ENCODE measurements at regions not wholly inside any gene's neighbourhood (a gene's known extent, or its start where the extent isn't known, plus 50 kb on each side); places are given as distances from the start of the nearest gene placed in this dataset.

DNA sequence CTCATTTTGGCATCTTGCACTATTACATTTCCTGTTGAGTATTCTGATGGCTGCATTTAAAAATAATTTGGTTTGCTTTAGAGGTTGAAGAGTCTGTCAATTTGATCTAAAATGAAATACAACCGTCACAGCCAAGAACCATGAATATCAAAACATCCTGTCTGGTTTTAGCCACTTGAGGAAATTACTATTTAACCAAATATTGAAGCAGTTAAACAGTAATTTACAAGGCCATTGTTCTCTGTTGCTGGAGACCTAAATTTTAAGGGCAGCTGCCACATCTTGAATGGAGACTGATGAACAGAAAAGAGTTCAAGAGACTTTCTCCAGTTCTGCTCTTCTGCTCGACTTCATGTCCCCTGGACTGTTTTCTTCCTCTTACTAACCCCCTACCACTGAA lies 549.4 kb downstream of the LRRC70 start:
- Mint-ChIP-seq H3K4me1 (ENCODE audit: low read depth, unreplicated experiment) (peaks cover 7% of the 10 kb centered on the region), H3K27ac (ENCODE audit: unreplicated experiment) (no peak overlapping the region), H3K36me3 (ENCODE audit: insufficient read depth, unreplicated experiment) (no peaks in the 10 kb centered on the region), H3K9me3 (ENCODE audit: unreplicated experiment) (peaks cover 10% of the 10 kb centered on the region), H3K4me3 (ENCODE audit: unreplicated experiment) (no peak overlapping the region), H3K27me3 (ENCODE audit: insufficient read depth, unreplicated experiment) (no peaks in the 10 kb centered on the region)
- no peaks in the 10 kb centered on the region for H3K36me3 ChIP-seq (ENCODE audit: control insufficient read depth, insufficient read depth, low read length)
- BruUV-seq (replicated peaks), result no TSS peak
- DNase-seq, result no peak
- ChIA-PET POLR2A (no interaction called here), CTCF (no interaction called here)
- no peak overlapping the region for H3K4me3 ChIP-seq (ENCODE audit: low read depth, low read length)
- peaks cover 7% of the 10 kb centered on the region; the same call in 1 of the 2 replicates for H3K9me3 ChIP-seq
- TF ChIP-seq, protein P1, sequence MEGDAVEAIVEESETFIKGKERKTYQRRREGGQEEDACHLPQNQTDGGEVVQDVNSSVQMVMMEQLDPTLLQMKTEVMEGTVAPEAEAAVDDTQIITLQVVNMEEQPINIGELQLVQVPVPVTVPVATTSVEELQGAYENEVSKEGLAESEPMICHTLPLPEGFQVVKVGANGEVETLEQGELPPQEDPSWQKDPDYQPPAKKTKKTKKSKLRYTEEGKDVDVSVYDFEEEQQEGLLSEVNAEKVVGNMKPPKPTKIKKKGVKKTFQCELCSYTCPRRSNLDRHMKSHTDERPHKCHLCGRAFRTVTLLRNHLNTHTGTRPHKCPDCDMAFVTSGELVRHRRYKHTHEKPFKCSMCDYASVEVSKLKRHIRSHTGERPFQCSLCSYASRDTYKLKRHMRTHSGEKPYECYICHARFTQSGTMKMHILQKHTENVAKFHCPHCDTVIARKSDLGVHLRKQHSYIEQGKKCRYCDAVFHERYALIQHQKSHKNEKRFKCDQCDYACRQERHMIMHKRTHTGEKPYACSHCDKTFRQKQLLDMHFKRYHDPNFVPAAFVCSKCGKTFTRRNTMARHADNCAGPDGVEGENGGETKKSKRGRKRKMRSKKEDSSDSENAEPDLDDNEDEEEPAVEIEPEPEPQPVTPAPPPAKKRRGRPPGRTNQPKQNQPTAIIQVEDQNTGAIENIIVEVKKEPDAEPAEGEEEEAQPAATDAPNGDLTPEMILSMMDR (IDR thresholded peaks at IDR 0.05; ENCODE audit: insufficient read depth in 1 of 2, low read depth in 1 of 2, low read length in 1 of 2, severe bottlenecking in 1 of 2, unreplicated experiment in 1 of 2), result no peak
- no peaks in the 10 kb centered on the region for H3K4me1 ChIP-seq
- intact Hi-C loops (cut with micrococcal nuclease; ENCODE audit: unreplicated experiment), result loop anchor here (5.0 to 10.0 kb wide), 2 partner anchors 104 to 147 kb away; no protein-coding TSS in a partner anchor
- no peaks in the 10 kb centered on the region for H3K27me3 ChIP-seq (replicated peaks; ENCODE audit: control insufficient read depth, insufficient read depth, low read length)

DNA sequence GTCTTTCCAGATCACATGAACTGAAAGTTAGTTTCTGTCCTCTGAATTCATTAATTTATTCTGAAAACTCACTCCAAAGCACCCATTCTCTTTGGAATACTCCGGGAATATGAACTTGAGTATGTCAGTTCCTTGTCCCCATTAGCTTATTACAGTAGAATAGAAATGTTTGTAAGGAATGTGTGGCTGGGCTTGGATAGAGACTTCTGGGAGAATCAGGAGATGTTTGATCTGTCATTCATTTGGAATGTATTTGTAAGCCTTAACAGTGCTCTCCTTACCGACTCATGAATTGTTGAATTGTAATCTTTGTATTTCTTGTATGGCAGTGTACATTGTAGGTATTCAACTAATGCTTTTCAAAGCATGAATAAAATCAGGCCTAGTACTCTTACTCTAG lies 548.4 kb downstream of the LRRC70 start:
- BruUV-seq (replicated peaks), result no TSS peak
- no peak overlapping the region for H3K27ac Mint-ChIP-seq (ENCODE audit: unreplicated experiment)
- H3K27me3 Mint-ChIP-seq (ENCODE audit: insufficient read depth, unreplicated experiment), result no peaks in the 10 kb centered on the region
- H3K4me1 Mint-ChIP-seq (ENCODE audit: low read depth, unreplicated experiment), result peaks cover 7% of the 10 kb centered on the region
- H3K36me3 ChIP-seq (ENCODE audit: control insufficient read depth, insufficient read depth, low read length), result no peaks in the 10 kb centered on the region
- TF ChIP-seq, protein P1 (IDR thresholded peaks at IDR 0.05; ENCODE audit: insufficient read depth in 1 of 2, low read depth in 1 of 2, low read length in 1 of 2, severe bottlenecking in 1 of 2, unreplicated experiment in 1 of 2), result no peak
- peaks cover 7% of the 10 kb centered on the region; the same call in 1 of the 2 replicates for H3K9me3 ChIP-seq
- H3K4me3 ChIP-seq (ENCODE audit: low read depth, low read length), result no peak overlapping the region
- DNase-seq, result no peak
- H3K4me1 ChIP-seq, result no peaks in the 10 kb centered on the region
- POLR2A ChIA-PET, result no interaction called here
- peaks cover 10% of the 10 kb centered on the region for H3K9me3 Mint-ChIP-seq (ENCODE audit: unreplicated experiment)
- CTCF ChIA-PET, result no interaction called here
- H3K36me3 Mint-ChIP-seq (ENCODE audit: insufficient read depth, unreplicated experiment), result no peaks in the 10 kb centered on the region
- no peak overlapping the region for H3K4me3 Mint-ChIP-seq (ENCODE audit: unreplicated experiment)
- intact Hi-C loops (cut with micrococcal nuclease; ENCODE audit: unreplicated experiment), result loop anchor here (2.0 to 10.0 kb wide), 3 partner anchors 105 to 274 kb away; no protein-coding TSS in a partner anchor
- no peaks in the 10 kb centered on the region for H3K27me3 ChIP-seq (replicated peaks; ENCODE audit: control insufficient read depth, insufficient read depth, low read length)

DNA sequence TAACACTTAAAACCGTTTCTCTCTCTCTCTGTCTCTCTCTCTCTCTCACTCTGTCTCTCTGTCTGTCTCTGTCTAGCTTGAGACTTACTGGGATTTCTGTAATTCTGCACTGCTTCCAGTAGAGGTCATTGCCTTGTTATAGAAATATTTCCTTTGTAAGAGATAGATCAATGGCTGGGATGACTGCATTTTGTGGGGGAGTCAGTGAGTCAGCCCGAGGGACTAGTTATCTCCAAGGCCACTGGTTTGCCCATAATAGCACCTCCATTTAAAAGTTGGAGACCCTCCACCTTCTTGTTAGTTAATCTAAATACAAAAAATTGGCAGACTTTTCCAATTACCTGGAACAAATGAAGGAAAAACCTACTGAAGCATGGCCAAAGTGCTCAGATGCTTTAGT lies 547.2 kb downstream of the LRRC70 start:
- POLR2A ChIA-PET, result interaction anchor here (0.6 kb wide), 1 partner anchor 722 kb away, joined by 4 read pairs; the partner anchor contains the start of gene DIMT1
- intact Hi-C loops (cut with micrococcal nuclease; ENCODE audit: unreplicated experiment), result loop anchor here (2.0 to 10.0 kb wide), 4 partner anchors 71 to 275 kb away; no protein-coding TSS in a partner anchor
- BruUV-seq (replicated peaks), result no TSS peak

More for the DNA sequence above, 547.2 kb downstream of the LRRC70 start:
- TF ChIP-seq, protein P1 (IDR thresholded peaks at IDR 0.05; ENCODE audit: insufficient read depth in 1 of 2, low read depth in 1 of 2, low read length in 1 of 2, severe bottlenecking in 1 of 2, unreplicated experiment in 1 of 2), result peak; percentile 63
- peaks cover 10% of the 10 kb centered on the region for H3K9me3 Mint-ChIP-seq (ENCODE audit: unreplicated experiment)
- no peaks in the 10 kb centered on the region for H3K36me3 Mint-ChIP-seq (ENCODE audit: insufficient read depth, unreplicated experiment)
- no peak overlapping the region for H3K4me3 Mint-ChIP-seq (ENCODE audit: unreplicated experiment)
- peaks cover 7% of the 10 kb centered on the region for H3K4me1 Mint-ChIP-seq (ENCODE audit: low read depth, unreplicated experiment)
- no peaks in the 10 kb centered on the region for H3K27me3 Mint-ChIP-seq (ENCODE audit: insufficient read depth, unreplicated experiment)
- no peaks in the 10 kb centered on the region for H3K36me3 ChIP-seq (ENCODE audit: control insufficient read depth, insufficient read depth, low read length)
- CTCF ChIA-PET, result interaction anchor here (0.6 to 1.0 kb wide), 2 partner anchors 22 to 276 kb away, joined by 3 to 5 read pairs; no protein-coding TSS in a partner anchor
- peak; percentile 26 to 31 for DNase-seq
- H3K27ac Mint-ChIP-seq (ENCODE audit: unreplicated experiment), result no peak overlapping the region
- H3K4me3 ChIP-seq (ENCODE audit: low read depth, low read length), result no peak overlapping the region
- peaks cover 7% of the 10 kb centered on the region; the same call in 1 of the 2 replicates for H3K9me3 ChIP-seq
- H3K4me1 ChIP-seq, result no peaks in the 10 kb centered on the region
- H3K27me3 ChIP-seq (replicated peaks; ENCODE audit: control insufficient read depth, insufficient read depth, low read length), result no peaks in the 10 kb centered on the region
